Activated CD8-positive, alpha-beta memory T cell treated with anti-CD3 and anti-CD28 coated beads for 4 hours (primary cell): ENCODE measurements at regions not wholly inside any gene's neighbourhood (a gene's known extent, or its start where the extent isn't known, plus 50 kb on each side); places are given as distances from the start of the nearest gene placed in this dataset.

Source experiments
- DNase-seq, 2 donors: peaks; one replicate each; pipeline ENCODE4 v3.0.0-alpha.2; 2020; ENCODE audit warnings: low read depth in 2 of 2

DNA sequence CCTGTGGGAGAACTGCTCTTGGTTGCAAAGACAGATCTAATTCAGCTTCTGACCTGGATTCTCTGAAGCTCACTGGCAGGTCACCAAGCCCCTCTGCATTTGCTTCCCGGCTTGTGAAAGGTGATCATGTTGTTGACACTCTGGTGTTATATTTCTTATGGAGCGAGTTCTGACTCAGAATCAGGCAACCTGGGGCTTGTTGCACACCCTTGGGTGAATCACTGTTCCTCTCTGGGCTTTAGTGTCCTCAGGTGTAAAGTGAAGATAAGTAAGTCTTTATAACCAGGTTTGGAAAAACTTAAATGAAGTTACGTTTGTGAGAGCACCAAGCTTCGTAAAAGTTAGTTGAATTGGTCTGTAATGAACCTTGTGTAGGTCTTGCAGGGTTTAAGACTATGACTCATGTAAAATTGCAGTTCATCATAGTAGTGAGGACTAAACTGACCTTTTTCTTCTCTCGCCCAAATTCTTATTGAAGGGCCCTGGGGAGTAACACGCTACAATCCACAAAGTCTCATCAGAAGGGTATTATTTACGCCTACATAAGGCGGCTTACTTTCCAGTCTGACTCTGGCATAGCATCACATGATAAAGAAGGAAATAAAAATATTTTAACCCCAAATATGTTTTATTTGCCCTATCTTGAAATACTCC lies 218.6 kb downstream of the TMEM38B start:
- DNase-seq: no peak

DNA sequence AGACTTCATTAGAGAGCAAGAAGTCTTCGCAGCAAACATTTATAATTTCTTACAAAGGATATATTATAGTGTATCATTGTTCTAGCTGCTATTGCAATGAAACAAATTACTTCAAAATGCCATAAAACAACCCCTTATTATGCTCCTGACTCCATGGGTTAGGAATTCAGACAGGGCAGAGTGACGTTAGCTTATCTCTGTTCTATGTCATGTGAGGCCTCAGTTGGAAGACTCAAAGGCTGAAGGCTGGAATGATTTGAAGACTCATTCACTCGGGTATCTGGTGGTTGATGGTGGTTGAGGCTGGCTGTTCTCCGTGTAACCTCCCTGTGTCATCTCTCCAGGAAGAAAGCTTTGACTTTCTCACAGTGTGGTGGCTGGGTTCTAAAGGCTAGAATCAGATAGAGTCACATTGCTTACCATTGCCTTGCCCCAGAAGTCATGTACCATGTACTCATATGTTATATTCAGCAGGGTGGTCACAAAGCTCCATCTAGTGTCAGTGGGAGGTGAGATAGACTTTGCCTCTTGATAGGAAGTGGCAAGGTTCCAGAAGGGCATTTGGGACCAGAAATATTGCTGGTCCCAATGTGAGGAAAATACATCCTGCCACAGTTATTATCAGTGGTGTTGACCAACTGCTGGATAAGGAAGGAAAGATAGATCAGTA lies 226.9 kb downstream of the TMEM38B start:
- DNase-seq: no peak

DNA sequence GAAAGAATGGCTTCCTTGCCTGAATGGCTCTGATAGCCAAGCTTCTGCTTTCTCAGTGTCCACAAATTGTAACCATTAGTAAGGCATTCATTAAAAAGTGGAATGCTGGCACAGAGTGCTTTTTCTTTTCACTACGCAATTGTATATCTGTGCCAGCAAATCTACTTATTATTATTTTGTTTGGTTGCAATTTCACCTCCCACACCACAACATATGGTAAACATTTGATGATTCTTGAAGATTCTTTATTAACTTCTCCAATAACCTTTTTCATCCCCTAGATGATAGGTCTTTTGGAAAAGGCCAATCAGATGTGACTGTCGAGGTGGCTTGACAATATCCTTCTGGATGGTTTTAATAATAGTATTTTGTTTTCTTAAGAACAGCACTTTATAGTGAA lies 234.1 kb downstream of the TMEM38B start:
- DNase-seq: no peak

DNA sequence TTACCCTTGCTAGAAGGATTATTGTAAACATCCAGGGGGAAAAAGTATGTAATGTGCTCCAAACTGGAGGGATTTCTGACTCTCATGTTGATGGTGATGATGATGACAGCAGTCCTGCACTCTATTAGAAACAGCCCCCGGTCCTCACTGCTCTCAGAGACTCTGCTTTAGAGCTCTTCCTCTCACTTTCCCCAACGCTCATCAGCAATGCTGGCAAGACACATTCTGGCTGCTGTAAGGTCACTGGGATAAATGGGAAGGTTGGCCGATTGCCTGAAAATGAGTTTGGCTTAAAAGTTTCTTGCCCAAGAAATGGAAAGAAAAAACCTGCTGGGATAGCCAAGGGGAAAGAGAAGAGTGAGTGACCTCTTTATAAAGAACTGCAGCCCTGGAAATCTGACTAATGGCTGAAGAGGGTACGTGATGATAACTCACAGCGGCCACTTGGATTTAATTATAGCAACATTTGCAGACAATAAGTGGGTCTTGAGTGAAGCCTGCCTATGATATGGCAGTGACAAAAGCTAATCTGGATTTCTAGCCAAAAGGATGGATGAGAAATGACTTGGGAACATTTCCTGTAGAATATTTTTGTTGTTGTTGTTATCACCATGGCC lies 235.8 kb downstream of the TMEM38B start:
- DNase-seq: no peak

DNA sequence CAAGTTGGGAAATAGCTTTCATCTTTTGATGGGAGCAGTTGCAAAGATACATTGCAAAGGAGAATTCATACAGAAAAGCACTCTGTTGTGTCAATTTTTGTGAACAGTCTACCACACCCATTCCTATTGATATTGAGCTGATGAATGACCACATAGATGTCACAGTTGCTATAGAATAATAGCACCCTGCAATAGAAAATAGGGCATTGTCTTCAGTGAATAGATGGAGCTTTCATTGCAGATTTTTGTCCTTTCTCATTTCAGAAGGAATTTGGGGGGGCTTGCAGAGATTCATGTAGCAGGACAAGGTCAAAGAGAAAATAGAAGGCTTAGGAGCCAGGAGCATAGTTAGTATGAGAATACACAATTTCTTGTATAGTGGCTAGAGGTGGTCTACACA lies 237.9 kb downstream of the TMEM38B start:
- no peak for DNase-seq

DNA sequence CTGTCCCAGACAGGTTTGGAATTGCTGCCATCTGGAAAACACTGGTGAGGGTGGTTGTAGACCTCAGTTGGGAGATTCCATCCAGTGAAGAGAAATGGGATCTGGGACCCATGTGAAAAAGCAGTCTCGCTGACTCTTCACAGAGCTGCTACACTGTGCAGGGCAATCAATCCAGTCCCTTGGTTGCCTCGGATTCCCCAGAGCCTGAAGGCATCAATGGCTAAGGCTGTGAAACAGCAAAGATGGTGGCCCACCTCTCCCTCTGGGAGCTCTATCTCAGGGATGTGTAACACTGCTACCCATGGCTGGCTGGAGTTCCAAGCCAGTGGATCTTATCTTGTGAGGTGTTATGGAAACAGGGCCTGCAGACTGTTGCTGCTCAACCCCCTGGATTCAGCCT lies 256.1 kb downstream of the TMEM38B start:
- DNase-seq: no peak

DNA sequence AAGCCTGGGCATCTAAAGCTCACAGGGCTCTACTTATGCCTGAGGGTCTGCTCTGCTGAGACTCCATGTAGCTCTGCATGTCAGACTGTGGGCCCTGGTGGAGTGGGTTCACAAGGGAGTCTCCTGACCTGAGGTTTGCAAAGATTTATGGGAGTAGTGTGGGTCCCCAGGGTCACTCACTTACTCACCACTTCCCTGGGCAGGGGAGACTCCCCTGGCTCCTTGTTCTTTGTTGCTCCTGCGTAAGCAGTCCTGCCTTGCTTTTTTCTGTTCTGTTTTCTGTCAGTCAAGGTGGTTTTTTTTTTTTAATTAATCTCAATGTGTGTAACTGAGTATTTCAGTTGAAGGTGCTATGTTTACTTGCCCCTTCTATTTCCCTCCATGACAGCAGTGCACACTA lies 256.6 kb downstream of the TMEM38B start:
- DNase-seq: no peak

DNA sequence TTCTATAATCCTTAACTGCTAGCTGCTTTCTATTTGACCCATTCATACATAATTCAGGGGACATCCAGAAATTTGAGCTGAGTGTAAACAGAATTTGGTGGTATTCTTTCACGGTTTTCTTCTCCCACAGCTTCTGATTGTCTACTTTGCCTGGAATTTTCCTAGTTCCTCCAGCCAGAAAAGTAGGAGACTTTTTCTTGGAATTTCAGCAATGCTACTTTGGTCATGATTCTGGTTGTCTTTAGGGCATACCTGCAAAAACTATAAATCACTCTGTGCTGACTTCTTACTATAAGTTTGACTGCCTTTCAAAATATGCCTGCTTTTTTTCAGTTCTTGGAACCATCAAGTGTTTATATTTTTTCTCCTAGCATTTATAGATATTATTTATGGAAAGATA lies 260.2 kb downstream of the TMEM38B start:
- DNase-seq: no peak

DNA sequence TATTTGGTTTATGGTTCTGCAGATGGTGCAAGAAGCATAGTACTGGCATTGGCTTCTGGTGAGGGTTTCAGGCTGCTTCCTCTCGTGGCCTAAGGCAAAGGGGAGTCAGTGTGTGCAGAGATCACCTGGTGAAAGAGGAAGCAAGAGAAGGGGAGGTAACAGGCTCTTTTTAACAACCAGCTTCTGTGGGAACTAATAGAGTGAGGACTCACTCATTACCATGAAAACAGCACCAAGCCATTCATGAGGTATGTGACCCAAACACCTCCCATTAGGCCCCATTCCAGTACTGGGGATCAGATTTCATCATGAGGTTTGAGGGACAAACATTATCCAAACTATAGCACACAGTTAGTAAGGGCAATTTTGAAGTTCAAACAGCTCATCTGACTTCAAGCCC lies 263.5 kb downstream of the TMEM38B start:
- no peak for DNase-seq

DNA sequence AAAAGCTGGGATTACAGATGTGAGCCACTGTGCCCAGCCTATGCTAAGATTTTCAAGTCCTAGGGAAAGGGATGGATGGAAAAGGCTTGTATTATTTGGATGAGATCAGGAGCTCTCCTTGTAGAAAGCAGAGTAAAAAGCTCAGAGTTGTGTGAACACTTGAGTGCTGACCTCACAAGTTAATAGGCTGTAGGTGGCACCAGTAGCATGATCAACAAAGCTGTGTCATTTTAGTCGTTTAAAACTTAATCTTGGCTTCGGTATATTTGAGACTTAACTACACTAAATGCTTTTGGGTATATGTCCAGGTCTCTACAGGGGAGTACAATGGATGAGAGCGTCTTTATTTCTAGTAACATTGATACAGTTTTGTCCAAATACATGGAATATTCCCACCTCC lies 264.2 kb downstream of the TMEM38B start:
- DNase-seq: no peak

DNA sequence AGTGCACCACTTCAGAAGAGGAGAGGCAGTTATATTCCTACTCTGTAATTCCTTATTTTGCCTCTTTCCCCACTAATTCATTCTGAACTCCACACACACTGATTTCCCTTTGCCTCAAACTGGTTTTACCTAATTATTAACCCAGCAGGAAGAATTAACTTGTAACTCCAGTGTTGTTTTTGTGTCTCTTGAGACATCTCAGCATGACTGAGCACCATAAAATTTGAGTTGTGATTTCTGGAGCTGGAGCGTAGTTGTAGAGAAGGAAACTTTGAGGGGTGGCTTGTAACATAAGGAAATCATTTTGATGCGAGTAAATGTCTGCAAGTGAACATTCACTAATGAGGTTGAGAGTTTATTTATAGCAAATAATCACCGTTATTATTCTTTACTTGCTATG lies 265.2 kb downstream of the TMEM38B start:
- no peak for DNase-seq

DNA sequence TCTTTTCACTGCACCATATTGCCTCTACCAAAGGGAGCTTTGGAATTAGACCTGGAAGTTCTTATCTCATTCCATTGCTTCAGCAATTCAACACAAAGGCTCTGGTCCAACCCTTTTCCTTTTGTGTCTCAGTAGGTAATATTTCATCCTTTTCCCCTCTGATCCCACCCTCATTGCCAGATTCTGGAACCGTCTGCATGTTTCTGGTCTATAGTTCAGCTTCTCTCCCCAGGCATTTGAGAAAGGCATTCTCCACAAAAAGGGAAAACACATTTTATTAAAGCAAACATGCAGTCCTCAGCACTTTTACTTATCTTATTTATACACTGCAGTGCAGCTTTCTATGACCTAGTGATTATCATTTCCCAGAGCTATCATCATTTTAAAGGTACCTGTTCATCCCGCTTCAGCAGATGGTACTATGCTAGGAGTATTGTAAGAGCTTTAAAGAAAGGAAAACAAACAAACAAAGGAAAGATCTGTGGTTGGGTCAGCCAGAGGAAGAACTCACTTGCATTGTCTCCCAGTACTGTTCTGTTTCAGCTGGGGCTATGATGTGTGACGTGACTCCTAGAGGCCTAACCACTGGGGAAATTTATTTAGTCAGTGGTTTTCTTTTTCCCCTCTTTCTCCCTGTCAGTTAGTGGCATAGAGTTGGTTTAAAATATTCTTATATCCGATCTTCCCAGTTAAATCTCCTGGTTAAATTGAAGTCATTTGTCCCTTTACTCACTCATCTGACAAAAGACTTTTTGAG lies 269.2 kb downstream of the TMEM38B start:
- DNase-seq: no peak

DNA sequence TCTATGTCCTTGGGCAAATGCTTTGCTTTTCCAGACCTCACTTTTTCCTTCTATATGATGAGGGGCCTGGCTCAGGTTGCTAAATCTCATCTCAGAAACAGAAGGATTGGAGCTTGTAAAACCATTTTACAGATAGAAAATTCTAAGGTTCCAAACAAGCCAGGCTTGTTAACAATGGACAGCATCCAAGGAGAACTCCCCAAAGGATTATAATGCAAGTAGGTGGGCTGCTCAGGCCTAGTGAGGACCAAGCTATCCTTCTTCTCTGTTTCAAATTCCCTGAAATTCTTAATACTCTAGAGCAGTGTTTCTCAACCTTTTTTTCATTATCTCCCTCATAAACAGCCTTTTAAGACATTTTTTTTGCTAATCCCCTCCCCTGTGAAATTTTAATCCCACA lies 269.8 kb downstream of the TMEM38B start:
- no peak for DNase-seq

DNA sequence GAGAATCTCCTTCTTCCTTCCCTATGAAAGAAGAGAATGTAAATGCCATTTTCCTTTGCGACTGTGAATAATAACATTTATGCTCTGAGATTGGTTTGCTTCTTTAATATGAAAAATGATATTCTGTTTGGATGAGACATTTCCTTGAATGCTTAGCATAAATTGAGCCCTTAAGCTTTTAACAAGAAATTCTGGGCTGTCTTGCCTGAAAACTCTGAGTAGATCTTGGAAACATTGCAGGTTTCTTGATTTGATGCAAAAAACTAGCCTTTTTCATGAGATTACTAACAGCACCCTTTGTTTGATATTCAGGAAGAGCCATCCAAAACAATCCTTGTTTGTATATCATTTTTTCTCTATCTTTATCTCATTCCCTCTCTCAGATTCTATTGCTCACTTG lies 272.5 kb downstream of the TMEM38B start:
- no peak for DNase-seq

DNA sequence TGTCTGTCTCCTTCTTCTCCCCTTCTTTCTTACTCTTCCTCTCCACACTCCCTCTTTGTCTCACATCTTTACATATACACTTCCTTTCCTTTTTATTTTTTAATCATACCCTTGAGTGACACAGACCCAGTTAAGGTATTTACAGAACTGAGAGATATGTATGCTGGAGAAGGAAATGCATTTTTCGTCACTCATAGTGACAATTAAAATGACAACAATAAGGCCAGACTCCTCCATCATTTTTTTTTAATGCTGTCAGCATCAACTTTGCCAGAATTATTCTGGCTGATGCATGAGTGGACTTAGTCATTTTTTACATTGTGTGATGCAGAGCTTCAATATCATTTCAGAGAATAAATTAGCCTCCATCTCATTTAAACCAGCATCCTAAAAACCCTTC lies 272.9 kb downstream of the TMEM38B start:
- no peak for DNase-seq

DNA sequence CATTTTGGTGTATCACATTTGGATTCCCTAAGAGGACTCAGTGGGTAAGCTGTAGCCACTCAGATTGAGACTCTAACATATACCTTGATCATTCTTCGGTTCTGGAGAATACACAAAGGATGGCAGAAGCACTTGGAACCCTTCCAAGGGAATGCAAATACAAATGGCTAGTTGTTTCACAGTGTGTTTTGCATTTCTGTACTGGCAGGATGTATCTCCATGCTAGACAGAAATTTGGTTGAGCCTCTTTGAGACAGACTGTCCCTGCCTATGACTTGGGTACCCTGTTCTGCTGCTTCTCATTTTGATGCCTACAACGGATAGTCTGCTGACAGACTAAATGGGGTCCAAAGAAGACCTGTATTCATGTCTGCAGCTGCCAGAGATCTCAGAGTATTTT lies 273.5 kb downstream of the TMEM38B start:
- no peak for DNase-seq

DNA sequence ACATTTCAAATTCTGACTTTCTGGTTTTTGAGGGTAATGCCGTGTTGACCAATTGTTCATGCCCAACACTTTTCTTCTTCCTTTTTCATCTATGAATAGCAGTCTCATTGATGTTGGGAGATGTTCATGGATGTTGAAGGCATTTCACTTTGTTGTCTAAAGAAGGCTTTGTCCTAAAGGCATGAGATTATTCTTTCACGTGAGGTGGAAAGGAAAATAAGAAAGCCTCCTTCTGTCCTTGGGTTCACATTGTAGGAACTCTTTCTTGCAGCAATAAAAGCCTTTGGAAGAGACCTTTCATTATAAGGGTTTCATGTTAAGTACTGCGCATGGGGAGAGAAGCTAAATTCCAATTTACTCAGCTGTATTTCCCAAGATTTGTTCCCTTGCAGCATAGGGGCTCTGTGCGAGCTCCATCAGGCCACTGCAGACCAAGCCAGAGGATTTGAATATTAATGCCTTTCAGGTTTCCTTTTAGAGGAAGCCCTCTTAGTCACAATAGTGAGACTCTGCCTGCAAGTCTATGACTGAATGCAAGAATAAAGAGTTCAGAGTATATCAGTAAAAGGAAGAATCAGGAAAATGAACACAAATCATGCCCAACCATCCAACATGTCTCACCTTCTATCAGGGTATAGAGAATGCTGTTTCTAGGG lies 274.6 kb downstream of the TMEM38B start:
- no peak for DNase-seq

DNA sequence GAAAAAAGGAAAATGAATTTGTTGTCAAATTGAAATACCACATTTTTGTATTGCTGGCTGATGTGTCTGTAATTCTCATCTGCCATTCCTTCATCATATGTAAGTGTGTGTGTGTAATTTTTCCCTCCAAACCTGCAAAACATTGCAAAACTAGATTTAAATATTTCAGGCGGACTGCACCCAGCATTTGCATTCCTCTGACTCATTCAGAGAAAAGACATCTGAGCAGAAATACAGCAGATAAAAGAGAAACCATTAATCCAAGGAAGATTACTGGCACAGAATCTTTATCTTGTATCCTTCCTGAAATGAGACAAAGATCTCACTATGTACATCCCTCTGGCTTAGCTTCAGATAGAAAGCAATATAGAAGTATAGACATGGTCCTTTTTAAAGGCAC lies 275.3 kb downstream of the TMEM38B start:
- DNase-seq: no peak

DNA sequence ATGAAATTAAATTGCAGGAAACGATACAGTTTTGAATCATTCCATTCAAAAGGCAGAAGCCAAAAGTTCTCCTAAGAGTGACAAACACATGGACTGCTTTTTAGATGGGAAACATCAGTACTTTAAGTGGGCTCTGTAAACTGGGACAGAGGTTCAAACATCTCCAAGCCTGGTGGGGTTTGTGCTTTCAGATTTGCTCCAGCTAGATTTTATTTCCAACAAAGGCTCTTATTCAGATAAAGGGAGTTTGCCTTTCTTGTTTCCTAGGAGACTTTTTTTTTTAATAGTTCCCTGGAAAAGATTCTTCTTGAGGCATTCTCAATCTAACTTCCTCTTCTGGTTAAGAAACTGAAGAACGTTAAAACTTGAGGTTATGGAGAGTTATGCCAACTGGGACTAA lies 277.6 kb downstream of the TMEM38B start:
- DNase-seq: no peak

DNA sequence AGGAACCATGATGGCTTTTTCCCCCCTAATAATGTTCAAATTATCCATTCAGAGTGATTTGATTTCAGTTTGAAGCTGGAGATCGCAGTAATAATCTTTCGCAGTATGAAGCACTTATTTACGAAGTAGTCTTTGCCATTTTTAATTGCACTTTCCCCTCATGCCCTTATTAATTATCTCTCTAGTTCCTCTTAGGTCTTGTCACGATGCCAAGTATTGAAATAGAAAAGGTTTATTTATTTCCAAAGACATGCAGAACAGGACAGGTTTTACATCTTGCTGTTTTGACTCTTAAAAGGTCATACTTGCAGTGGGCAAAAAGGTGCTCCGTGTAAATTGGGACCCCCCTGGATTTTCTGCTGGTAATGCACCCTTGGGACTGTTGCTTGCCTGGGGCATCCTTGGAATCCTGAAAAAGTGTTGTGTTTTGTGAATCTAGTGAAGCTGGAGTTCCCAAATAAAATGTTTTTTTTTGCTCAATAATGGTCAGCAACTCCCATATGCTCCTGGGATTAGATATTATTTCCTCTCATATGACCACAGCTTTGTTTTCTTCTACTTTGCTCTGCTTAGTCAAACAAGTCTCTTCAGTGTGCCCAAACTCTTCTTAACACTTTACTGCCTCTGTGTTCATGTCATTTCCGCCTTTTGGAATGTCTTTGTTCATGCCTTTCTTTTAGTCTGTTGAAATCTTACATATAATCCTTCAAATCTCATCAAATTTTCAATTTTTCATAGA lies 278.3 kb downstream of the TMEM38B start:
- DNase-seq: no peak

DNA sequence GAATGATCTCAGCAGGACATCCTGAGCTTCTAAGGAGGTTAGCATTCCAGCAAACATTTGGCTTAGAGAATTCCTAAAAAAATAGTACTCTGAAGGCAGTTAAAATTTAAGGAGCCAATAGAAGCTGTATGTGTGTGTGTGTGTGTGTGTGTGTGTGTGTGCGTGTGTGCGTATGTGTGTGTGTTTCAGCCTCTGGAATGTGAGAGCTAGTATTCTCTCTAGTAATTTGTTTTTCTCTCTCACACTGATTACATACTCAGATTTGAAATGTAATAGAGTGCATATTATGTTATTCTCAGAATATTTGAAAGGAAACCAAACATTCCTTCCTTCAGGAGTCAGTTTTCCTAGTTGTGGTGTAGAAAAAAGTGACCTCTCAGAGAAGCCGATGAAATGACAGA lies 279.6 kb downstream of the TMEM38B start:
- DNase-seq: no peak
